H1 (cell line): ENCODE measurements at regions not wholly inside any gene's neighbourhood (a gene's known extent, or its start where the extent isn't known, plus 50 kb on each side); places are given as distances from the start of the nearest gene placed in this dataset.

ENCODE experiments used
- CTCF ChIP-seq, 3 experiments: IDR thresholded peaks; 1 replicate in 2 of 3; 2 replicates in 1 of 3; pipeline versions ENCODE4 v1.5.1 to v1.6.1; 2011; ENCODE audit warnings: low read length in 3 of 3, mild to moderate bottlenecking in 3 of 3, inconsistent platforms in 2 of 3, low read depth in 1 of 3, moderate library complexity in 1 of 3; ENCODE audit not compliant: insufficient read depth in 1 of 3; ENCODE audit errors: control extremely low read depth in 1 of 3
- HDAC2 ChIP-seq, 2 experiments: fragments of 300-600 bp in 1 of 2; sonication (generic) in 1 of 2; IDR thresholded peaks; 2 replicates each; pipeline ENCODE4 v1.6.1; 2011 to 2012; ENCODE audit warnings: low read depth in 2 of 2, low read length in 2 of 2, mild to moderate bottlenecking in 2 of 2, moderate library complexity in 2 of 2, borderline replicate concordance in 1 of 2, inconsistent platforms in 1 of 2

GRCh38 chr3:4084271-4084670 is 218.9 kb upstream of the SETMAR start:
- TF ChIP-seq CTCF (IDR thresholded peaks at IDR 0.05; ENCODE audit: control extremely low read depth in 1 of 3, insufficient read depth in 1 of 3, low read depth in 1 of 3, low read length in 3 of 3) (no peak), HDAC2 (IDR thresholded peaks at IDR 0.05; ENCODE audit: borderline replicate concordance in 1 of 2, low read depth in 2 of 2, low read length in 2 of 2) (no peak)
